ENCODE measurements at regions not wholly inside any gene's neighbourhood (a gene's known extent, or its start where the extent isn't known, plus 50 kb on each side); places are given as distances from the start of the nearest gene placed in this dataset.

DNA sequence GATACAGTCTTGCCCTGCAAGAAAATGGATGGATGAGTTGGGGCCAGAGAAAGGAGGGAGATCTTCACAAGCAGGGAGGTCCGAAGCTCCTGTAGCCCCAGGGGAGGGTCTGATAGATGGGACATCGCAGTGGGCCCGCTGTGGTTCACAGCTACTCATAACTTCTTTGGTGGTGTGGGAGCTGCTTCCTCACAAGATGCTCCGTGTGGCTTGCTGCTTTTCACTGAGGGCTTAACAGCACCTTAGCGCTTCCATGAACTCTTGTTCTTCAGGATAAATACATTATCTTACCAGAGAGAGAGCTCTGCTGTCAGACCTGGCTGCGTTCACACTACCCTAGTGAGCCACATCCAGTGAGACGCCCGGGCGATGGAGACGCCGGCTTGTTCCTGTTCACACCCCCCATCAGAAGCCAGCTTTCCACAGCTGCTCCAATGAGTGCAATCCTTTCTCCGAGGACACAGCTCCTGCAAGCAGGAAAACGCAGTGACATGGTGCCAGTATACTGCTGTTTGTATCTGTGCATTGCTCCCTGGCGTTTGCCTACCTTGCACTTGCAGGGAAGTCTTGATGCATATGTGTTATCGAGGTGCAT is 599.8 kb downstream of the AJAP1 start:
- intact Hi-C loops (cut with DNase I) = no loop called here
- DNase-seq = peak in 1 of 10 donors; percentile 60

DNA sequence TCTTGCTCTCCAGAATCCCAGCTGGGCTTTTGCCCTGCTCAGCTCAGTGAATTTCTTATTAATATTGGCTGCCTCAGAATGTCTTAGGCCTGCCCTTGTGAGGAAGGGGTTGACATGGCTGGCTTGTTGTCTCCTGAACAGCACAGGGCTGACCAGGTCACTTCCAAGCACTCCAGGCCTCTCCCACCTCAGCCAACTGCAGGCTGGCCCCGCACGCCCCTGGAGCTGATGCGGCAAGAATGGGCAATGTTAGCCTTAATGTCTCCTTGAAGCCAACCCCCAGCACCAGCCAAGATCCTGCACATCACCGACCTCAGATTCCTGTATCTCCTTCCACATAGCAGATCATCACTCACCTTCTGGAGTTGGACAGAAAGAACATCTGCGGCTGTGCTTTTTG is 598.6 kb downstream of the AJAP1 start:
- intact Hi-C loops (cut with DNase I) = no loop called here
- DNase-seq = peak in 1 of 10 donors; percentile 68

GRCh38 chr1:5250336-5250735 is 595.9 kb downstream of the AJAP1 start:
- intact Hi-C loops (cut with DNase I) = no loop called here
- DNase-seq = no peak

GRCh38 chr1:5245348-5245747 is 590.9 kb downstream of the AJAP1 start:
- no peak for DNase-seq
- intact Hi-C loops (cut with DNase I) = no loop called here

DNA sequence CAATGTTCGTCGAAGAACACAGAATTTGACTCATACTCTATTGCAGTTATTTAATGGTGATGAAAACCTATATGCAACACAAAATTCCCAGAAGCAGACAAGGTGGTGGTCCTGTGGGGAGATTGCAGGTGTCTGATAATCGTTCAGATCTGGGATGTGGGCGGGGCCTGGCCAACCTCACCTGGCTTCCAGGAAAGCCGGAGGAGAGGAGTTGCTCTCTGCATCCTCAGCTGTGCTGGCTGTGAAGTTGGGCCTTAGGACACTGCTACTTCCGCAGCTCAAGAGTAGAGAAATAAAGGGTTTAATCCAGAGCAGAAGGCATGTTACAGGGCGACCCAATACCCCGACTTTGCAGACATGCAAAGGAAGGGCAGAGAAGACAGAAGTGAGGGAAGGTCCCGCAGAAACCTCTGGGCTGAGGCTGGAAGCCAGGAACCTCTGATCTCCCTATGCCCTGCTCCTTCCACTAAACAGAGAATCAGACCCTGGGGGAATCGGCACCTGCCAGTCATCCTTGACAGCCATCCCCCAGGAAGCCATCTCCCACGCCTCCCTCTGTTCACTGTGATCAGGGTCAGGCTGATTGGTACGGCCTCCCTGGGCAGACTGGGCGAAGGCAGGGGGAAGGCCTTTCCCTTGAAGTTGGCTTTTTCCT is 590.3 kb downstream of the AJAP1 start:
- no peak for DNase-seq
- intact Hi-C loops (cut with DNase I) = no loop called here

GRCh38 chr1:5242850-5243249 is 588.4 kb downstream of the AJAP1 start:
- intact Hi-C loops (cut with DNase I) = no loop called here

DNA sequence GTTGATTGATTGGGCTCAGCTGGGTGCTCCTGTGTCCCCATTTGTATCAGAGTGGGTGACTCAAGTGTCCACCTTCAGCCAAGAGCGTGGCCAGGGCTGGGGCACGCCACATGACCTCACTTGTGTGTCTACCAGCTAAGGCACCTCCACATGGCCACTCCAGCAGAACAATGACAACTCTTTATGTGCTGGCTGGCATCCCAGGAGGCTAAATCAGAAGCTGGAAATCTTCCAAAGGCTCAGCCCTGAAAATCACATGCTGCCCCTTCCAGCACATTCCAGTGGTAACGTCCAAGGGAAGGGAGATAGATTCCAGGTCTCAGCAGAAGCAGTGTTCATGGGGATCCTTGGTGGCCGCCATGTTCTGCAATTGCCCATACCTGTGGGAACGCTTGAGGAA is 585.5 kb downstream of the AJAP1 start:
- DNase-seq = peak in 1 of 10 donors; percentile 44
- intact Hi-C loops (cut with DNase I) = no loop called here

More at GRCh38 chr1:5242850-5243249, 588.4 kb downstream of the AJAP1 start:
- DNase-seq = no peak

GRCh38 chr1:5238351-5239130 is 584.1 kb downstream of the AJAP1 start:
- DNase-seq = no peak
- intact Hi-C loops (cut with DNase I) = no loop called here

DNA sequence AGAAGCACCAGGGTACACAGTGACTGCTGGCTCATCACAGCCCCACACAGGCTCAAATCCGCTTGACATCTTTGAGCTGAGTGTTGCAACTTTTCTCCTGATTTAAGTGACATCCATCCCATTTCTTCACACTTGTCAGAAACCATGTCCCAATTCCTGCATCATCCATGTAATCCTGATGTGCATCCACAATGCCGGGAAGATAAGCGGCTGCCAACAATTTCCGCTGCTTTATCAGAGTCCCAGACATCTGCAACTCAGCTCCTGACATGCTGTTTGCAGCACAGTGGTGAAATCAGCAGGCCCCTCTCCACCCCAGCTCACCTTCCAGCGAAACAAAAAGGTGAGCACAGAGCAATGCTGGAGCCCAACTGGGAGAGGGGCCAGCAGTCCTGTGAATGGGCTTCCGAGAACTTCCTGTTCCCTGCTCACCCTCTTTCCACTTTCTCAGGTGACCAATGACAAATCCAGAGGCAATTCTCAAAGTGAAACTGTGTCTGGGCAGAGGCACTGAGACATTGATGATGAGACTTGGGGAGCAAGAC is 581.0 kb downstream of the AJAP1 start:
- intact Hi-C loops (cut with DNase I) = no loop called here
- DNase-seq = no peak

DNA sequence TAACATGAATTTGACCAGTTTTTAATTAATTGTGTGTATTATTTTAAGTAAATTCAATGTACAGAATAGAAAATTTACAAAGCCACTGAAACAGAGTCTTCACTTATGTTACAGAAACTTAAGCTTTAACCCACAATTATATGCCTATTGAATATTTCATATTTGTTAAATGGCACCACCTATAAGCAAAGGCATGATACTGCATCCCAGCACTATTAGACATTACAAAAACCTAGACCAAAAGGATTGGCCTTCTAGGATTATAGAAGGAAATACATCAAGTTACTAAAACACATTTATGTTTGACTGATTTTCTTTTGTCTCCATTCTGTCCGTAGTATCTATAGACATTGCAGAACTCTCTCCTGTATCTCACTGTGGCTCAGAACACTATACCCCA is 578.1 kb downstream of the AJAP1 start:
- no peak for DNase-seq
- intact Hi-C loops (cut with DNase I) = no loop called here

DNA sequence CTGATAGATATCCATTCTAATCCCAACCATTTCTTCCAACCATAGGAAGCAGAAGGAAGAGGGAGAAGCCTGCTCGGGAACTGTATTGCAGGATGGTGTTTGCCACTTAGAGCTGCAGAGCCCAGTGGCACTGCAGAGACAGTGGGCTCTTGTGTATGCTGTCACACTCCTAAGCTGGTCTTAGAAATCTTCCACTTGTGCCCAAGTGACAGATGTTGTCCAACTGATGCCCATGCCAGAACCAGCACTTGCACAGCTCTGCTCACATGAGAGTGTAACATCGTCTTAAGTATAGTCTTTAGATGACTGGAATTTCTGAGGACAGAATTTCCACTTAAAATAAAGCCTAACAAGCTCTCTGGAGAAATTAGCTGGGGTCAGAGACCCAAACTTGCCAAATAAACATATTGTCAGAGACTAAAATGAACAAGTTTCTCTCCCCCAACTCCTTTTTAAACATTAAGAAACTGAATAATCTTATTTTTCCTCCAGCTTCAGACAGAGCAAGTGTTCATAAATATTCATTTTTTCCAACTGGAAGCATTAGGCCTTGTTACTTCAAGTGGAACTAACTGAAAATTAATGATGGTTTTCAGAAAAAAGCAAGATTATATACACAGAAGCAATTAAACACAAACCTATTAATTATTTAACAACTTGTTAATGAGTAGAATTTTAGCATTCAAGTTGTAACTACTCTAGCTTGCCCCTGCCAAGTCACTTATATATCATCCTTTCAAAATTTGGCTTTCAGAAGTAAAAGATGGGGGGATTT is 577.3 kb downstream of the AJAP1 start:
- intact Hi-C loops (cut with DNase I) = no loop called here
- no peak for DNase-seq

GRCh38 chr1:5227114-5227513 is 572.7 kb downstream of the AJAP1 start:
- intact Hi-C loops (cut with DNase I) = no loop called here
- DNase-seq = no peak

DNA sequence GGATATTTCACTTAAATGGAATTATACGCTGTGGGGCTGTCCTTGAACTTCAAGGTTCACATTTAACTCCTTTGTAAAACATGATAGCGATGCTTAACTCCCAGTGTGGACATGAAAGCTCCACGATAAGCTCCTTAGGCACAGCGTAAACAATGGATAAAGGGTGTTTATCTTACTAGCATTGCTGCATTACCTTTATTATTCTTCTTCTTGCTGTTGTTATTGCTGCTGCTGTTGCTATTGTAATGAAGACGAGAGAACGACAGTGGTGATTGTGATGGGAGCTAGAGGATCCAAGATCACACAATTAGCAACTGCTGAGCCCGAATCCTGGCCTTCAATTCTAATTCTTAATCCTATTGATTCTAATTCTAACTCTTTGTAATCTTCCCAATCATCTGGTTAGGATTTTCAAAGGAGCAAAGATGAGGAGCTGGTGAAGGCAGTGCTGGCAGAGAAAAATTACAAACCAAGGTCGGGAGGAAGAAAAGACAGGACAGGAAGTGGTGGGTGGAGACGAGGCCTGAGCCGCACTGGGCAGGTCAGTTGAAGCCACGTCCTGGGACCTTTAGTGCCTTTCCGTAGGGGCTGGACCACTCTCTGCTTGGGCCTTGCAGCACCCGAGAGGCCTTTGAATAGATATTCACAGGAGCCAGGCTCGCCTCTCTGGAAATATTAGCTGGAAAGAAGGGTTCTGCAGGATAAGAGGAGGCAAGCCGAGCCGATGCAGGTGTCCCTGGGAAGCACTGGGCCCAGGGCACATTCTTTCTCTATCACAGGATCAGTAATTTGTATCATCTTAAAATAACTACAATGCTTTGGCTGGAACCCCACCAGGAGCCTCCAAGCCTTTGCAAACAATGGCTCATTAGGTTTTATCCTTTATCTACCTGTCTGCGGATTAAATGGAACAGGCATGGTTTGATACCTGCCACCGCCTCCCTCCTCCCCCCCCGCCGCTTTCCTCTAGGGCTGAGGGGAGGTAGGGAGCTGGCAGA is 571.6 kb downstream of the AJAP1 start:
- intact Hi-C loops (cut with DNase I) = no loop called here
- no peak for DNase-seq

- intact Hi-C loops (cut with DNase I) = no loop called here
- DNase-seq = peak in 4 of 10 donors; percentile 49 to 87 (median 54)
Measured at GRCh38 chr1:5223206-5223605, 568.8 kb downstream of the AJAP1 start.

GRCh38 chr1:5222626-5223025 is 568.2 kb downstream of the AJAP1 start:
- DNase-seq = no peak

GRCh38 chr1:5221451-5221850 is 567.0 kb downstream of the AJAP1 start:
- DNase-seq = no peak
- intact Hi-C loops (cut with DNase I) = no loop called here

More at GRCh38 chr1:5222626-5223025, 568.2 kb downstream of the AJAP1 start:
- intact Hi-C loops (cut with DNase I) = no loop called here

GRCh38 chr1:5220821-5221220 is 566.4 kb downstream of the AJAP1 start:
- intact Hi-C loops (cut with DNase I) = no loop called here
- DNase-seq = no peak

DNA sequence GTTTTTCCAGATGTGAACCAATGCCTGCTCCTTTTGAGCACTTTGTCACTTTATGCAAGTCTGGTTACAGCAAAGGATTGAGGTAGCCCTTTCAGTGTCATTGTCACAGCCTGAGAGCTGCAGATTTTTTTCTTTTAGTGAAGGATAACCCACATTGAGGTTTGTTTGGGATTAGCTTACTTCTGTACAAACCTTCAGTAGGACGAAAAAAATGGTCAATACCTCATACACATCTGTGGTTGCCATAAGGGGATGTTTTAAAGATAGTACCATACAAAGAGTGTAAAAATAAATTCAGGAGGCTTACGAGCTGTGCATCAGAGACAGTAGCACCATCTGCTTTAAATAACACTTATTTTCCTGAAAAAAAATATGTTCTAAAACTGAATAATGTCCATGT is 566.0 kb downstream of the AJAP1 start:
- intact Hi-C loops (cut with DNase I) = no loop called here
- no peak for DNase-seq

GRCh38 chr1:5200006-5200405 is 545.6 kb downstream of the AJAP1 start:
- intact Hi-C loops (cut with DNase I) = no loop called here
- peak in 1 of 10 donors; percentile 42 for DNase-seq
